HG03039 (cell line): ENCODE measurements at regions not wholly inside any gene's neighbourhood (a gene's known extent, or its start where the extent isn't known, plus 50 kb on each side); places are given as distances from the start of the nearest gene placed in this dataset.
"Not testable (repeated sequence)": the region's sequence is repeated elsewhere in the genome, so short reads cannot be mapped to it uniquely, and the experiment has no call there.

Experiments
- ATAC-seq: cut with Tn5 transposase; IDR thresholded peaks from one replicate; pipeline ENCODE4 v1.9.1; 2021; ENCODE audit warnings: mild to moderate bottlenecking, moderate library complexity; ENCODE audit not compliant: unreplicated experiment

- no peak for ATAC-seq
These were observed 125.2 kb upstream of the TFPI start for GRCh38 chr2:187679454-187679853.

DNA sequence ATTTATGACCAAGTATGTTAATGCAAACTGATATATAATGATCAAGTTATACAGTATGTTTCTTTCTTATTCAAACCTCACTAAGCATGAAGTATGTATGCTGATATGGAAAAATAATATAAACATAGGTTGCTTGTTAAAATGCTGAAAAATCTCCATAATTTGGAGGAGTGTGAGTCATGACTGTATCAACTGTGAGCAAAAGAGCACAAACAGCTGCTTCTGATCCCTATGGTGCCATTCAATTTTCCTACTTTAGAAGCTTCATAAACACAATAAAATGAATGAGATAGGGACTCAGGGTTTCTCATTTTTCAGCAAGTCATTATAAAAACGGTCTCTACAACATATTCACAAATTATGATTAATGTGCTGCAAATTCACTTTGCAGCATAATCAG, 129.9 kb upstream of the TFPI start:
- no peak for ATAC-seq

DNA sequence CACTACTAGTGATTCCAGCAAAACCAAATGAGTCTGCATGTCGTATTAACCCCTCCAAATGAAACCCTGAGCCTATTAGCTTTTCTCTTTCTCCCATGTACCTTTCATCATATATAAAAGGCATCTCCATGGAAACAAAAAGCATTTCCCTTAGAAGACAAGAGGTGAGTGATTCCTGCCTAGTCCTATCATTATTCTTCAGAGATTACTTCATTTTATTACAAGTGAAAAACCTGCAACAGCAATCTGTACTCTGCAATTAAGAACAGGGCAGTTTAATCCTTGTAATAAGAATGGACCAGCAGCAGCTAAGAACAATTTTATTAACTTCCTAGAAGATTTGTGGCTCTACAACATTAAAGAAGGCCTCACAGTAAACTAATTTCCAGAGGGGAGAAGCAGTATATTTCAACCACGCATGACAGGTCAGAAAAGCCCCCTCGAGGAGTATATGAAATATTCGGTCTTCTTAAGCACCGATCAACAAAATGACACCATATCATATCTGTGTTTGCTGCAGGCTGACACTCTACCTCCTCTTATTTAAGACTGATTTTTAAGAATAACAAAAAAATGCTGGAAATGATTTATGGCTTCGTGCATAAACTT, 132.3 kb upstream of the TFPI start:
- no peak for ATAC-seq

DNA sequence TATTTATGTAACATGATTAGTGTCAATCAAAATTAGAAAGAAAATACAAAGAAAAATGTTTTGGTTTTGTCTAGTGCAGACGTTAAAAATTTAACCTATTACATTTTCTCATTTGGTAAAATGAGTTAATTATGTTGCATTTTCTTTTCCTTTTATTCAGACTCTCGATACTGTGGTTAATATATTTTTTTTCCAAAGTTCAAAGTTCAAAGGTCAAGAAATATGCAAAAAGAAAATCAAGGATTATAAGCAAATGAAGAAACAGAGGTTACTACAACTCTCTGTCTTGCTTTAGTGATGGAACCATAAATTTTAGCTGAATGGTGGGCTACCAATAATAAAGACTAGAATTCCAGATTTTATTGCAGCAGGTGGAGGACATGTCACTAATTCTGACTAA, 133.3 kb upstream of the TFPI start:
- ATAC-seq, result no peak

- ATAC-seq, result no peak
These were observed 135.1 kb upstream of the TFPI start for GRCh38 chr2:187689372-187689771.

DNA sequence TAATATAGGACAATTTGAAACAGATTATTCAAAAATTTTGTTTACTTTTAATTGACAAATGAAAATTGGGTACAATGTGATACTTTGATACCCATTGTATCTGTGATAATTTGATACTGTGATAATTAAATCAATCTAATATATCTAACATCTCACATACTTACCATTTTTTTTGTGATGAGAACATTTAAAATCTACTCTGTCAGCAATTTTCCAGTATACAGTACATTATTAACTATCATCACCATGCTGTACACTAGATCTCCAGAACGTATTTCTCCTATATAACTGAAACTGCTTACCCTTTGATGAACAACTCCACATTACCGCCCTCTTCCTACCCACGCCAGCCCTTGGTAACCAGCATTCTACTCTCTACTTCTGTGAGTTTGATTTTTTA, 139.7 kb upstream of the TFPI start:
- no peak for ATAC-seq

GRCh38 chr2:187696644-187697043, 142.4 kb upstream of the TFPI start:
- ATAC-seq, result not testable (repeated sequence)

GRCh38 chr2:187698374-187699110, 144.3 kb upstream of the TFPI start:
- no peak for ATAC-seq

GRCh38 chr2:187702157-187702556, 147.9 kb upstream of the TFPI start:
- ATAC-seq, result no peak

DNA sequence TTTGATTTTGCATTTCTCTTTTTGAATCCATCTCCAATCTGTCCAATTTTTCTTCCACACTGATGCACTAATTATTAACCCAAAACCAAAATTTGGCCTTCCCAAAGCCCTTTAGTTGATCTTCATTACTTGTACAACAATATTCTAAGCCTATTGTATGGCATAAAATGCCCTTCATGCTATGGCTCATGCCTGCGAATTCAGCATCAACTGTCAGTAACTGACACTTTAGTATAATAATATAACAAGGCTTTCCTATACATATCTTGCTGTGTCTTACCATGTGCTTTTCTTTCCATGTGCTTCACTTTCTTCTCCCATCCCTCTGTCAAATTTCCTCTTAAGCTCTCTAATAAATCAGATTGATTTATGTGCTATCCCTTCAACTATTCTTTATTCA, 154.0 kb upstream of the TFPI start:
- ATAC-seq, result no peak

- ATAC-seq, result no peak
These were observed 154.8 kb upstream of the TFPI start for GRCh38 chr2:187709065-187709464.

GRCh38 chr2:187710791-187711521, 156.7 kb upstream of the TFPI start:
- no peak for ATAC-seq

DNA sequence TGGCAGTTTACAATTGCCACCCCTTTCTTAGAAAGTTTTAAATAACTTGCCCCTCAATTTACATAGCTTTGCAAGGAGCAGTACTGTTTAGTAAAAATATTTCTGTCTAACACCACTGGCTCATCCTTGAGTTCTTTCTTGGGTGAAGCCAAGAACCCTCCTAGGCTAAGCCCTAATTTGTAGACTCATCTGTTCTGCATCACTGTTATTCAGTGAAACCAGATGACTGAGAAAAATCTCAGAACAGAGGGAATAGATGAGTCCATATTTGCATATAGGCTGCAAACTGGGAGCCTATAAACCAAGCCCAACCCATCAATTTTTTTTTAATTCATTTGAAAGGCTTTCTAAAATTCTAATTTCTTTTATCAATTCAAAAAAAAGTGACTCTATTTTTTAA, 161.4 kb upstream of the TFPI start:
- no peak for ATAC-seq

GRCh38 chr2:187716301-187716700, 162.1 kb upstream of the TFPI start:
- no peak for ATAC-seq

DNA sequence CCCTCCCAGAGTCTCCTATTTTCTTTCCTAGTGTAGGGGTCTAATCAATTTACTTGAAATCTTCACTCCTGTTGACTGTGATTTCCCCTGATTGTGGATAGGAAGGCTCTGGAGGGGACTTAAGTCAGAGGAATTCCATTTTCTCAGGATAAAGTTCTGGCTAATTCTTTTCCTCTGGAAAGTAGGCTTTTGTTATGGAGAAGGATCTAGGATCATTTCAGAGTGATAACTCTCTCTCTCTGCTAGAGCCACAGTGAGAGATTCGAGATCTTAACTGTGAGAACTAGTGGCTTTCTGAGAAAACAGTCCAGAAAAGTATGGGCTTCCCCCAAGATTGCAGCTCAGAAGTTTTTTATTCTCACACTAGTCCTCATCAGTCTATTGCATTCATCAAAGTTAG, 163.9 kb upstream of the TFPI start:
- ATAC-seq, result no peak

DNA sequence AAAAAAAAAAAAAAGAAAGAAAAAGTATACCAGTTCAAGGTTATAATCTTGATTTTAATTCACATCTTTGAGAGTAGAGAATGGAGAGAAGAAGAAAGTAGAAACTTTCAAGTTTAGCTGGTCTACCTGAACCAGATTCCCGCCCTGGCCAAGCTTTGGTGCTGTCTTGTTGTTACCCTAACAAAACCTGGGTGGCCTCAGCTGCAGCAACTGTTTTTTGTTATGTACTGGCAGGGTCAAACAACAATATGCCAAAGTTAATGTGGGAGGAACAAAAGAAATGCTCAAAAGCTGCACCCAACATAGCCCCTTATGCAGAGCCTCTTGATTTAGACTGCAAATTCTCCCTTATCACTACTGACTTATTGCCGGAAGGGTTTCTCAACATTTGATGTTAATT, 165.3 kb upstream of the TFPI start:
- no peak for ATAC-seq

DNA sequence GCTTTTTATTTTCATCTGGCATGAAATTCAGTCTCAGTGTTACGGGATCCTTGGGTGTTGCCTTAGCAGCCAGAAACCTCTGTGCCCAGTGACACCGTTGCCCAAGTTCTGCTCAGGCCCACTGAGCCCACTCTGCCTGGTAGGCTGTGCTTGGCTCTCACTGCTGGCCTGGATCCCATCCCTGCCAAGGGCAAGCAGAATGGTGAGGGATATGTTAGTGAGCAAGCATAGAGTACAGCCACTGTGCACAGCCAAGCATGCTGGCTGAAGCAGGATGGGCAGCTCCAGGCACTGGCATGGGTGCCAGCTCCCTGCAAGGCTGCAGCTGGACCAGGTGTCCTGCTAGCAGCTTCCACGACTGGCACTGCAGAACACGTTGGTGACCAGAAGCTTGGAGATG, 194.7 kb upstream of the TFPI start:
- no peak for ATAC-seq

DNA sequence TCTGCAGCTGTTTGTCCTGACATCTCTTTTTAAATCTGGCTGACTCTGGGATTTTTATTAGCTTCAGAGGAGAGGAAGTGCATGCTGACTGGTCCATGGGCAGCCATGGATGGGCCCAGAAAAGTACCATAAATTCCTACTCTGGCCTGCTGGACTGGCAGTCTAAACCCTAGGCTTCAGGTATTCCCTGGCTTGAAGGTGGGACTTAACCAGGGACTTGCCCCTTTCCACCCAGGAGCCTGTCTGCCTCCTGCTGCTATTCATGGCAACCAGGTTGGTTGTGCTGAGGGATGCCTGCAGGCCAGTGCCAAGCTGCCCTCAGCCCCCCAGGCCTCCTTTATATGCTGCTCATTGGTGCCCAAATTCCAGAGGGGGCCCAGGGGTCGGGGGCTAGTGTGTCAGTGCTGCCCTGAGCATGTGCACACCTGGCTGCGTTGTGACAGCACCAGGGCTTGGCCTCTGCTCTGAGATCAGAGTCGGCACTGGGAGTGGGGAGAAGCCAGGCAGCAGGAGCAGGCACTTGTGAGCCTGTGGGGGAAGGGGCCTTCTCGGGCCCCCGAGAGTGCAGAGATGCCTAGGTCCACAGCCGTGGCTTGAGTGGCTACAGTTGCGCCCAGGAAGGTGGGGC, 195.7 kb upstream of the TFPI start:
- ATAC-seq, result no peak

GRCh38 chr2:187768995-187769394, 214.8 kb upstream of the TFPI start:
- no peak for ATAC-seq

GRCh38 chr2:187769437-187769836, 215.2 kb upstream of the TFPI start:
- ATAC-seq, result no peak

- peak; percentile 59 for ATAC-seq
These were observed 220.4 kb upstream of the TFPI start for GRCh38 chr2:187774551-187775071.
